Neural cell (in vitro differentiated cells): ENCODE measurements at regions not wholly inside any gene's neighbourhood (a gene's known extent, or its start where the extent isn't known, plus 50 kb on each side); places are given as distances from the start of the nearest gene placed in this dataset.

ENCODE experiments used
- CTCF ChIP-seq: fragments of 450-650 bp; IDR thresholded peaks from 2 replicates; pipeline ENCODE4 v1.5.1; 2014; ENCODE audit warnings: antibody characterized with exemption, mild to moderate bottlenecking, moderate library complexity; ENCODE audit not compliant: poor library complexity, severe bottlenecking
- EP300 ChIP-seq: fragments of 450-650 bp; conservative IDR thresholded peaks from 2 replicates; pipeline ENCODE4 v1.6.1; 2014; ENCODE audit warnings: antibody characterized with exemption, mild to moderate bottlenecking, moderate library complexity; ENCODE audit not compliant: poor library complexity, severe bottlenecking
- EZH2 ChIP-seq: fragments of 200-600, 300-800 bp; shearing (Covaris generic), sonication (generic); IDR thresholded peaks from 2 replicates; pipeline ENCODE4 v1.6.1; 2014; ENCODE audit warnings: antibody characterized with exemption, low read length, borderline replicate concordance, mild to moderate bottlenecking; ENCODE audit not compliant: insufficient read depth, poor library complexity, severe bottlenecking
- POLR2AphosphoS5 ChIP-seq: IDR thresholded peaks from 2 replicates; pipeline ENCODE4 v1.6.1; 2012
- SMC3 ChIP-seq: fragments of 450-650 bp; conservative IDR thresholded peaks from 2 replicates; pipeline ENCODE4 v1.6.1; 2014; ENCODE audit warnings: antibody characterized with exemption, mild to moderate bottlenecking, moderate library complexity; ENCODE audit not compliant: poor library complexity

DNA sequence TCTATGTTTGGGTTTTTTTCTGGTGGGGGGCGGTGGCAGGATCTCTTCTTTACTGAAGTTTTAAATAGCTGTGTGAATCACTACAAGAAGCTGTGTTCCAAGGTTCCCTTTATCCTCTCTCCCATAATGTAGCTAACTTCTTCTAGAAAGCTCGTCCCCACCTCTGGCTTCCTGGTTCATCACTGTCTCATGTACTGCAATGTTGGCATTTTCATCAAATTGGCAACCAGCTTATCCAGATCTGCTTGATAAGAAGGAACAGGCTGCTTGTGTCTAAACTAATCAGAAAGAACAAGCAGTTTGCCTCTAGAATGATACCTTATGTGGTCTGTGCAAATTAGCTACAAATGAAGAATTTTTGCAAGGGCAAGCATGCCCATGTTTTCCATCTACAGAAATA, 130.8 kb downstream of the WT1 start:
- TF ChIP-seq EP300 (no peak), POLR2AphosphoS5 (no peak), CTCF (no peak), SMC3 (no peak), EZH2 (no peak)
